ENCODE measurements at regions not wholly inside any gene's neighbourhood (a gene's known extent, or its start where the extent isn't known, plus 50 kb on each side); places are given as distances from the start of the nearest gene placed in this dataset.

DNA sequence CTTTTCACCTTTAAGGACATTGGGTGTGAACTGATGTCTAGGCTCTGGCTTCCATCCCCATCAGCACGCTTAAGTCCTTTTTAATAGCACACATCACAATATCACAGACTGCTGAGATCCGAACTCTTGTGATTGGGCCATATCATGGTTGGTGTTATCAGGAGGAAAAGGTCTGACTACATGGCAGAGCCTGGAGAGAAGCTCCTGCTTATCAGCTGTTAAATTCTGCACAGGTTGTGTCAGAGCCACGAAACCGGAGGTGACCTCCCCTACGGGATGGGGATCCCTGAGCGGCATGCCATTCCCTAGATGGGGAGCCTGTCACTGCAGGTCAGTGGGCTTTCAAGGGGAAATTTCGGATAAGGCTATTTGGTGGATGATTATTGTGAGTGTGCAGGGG lies 182.4 kb downstream of the INHBA start:
- Histone ChIP-seq H3K4me2 (no peak overlapping the region), H3K4me3 (ENCODE audit: low read depth in 2 of 2, low read length in 1 of 2) (no peak overlapping the region), H4K20me1 (ENCODE audit: insufficient read depth) (no peaks in the 10 kb centered on the region), H3F3A (replicated peaks; ENCODE audit: insufficient read depth) (no peaks in the 10 kb centered on the region), H3K9me2 (no peaks in the 10 kb centered on the region), H3K27me3 (ENCODE audit: insufficient read depth) (no peaks in the 10 kb centered on the region), H3K27ac (ENCODE audit: low read depth in 2 of 2, low read length in 1 of 2) (no peak overlapping the region), H2AFZ (ENCODE audit: low read depth) (no peak overlapping the region), H3K79me2 (ENCODE audit: insufficient read depth) (no peaks in the 10 kb centered on the region), H3K36me3 (replicated peaks in 1 of 2; ENCODE audit: control insufficient read depth in 1 of 2, insufficient read depth in 2 of 2, low read length in 1 of 2) (no peaks in the 10 kb centered on the region), H3K4me1 (ENCODE audit: control insufficient read depth in 1 of 2, insufficient read depth in 2 of 2, low read depth in 1 of 2, low read length in 1 of 2) (no peaks in the 10 kb centered on the region), H3K9me3 (peaks cover 11% of the 10 kb centered on the region; the same call in 1 of the 2 replicates), H3K9ac (no peak overlapping the region)
- WGBS (ENCODE audit: low lambda C conversion rate) = 43% methylated on average over 3 of the region's 7 CpGs
- no peak for DNase-seq
- TF ChIP-seq TCF12 (IDR thresholded peaks at IDR 0.05) = no peak
- TF ChIP-seq MEF2A (IDR thresholded peaks at IDR 0.05; ENCODE audit: borderline replicate concordance, low read depth) = no peak
- no peak for TF ChIP-seq TEAD4 (IDR thresholded peaks at IDR 0.05; ENCODE audit: borderline replicate concordance, insufficient read depth)
- TF ChIP-seq SIN3A (IDR thresholded peaks at IDR 0.05; ENCODE audit: borderline replicate concordance, low read depth, low read length) = no peak
- no peak for TF ChIP-seq YY1 (IDR thresholded peaks at IDR 0.05; ENCODE audit: low read depth)
- TF ChIP-seq FOXM1 (IDR thresholded peaks at IDR 0.05; ENCODE audit: low read depth) = no peak
- no peak for TF ChIP-seq NFIC (IDR thresholded peaks at IDR 0.05; ENCODE audit: borderline replicate concordance)
- TF ChIP-seq CTCF (IDR thresholded peaks at IDR 0.05) = no peak
- TF ChIP-seq TAF1 (IDR thresholded peaks at IDR 0.05; ENCODE audit: borderline replicate concordance, low read depth, low read length) = no peak
- no peak for TF ChIP-seq ELF1 (IDR thresholded peaks at IDR 0.05)
- TF ChIP-seq JUND (IDR thresholded peaks at IDR 0.05) = no peak
- no peak for TF ChIP-seq RFX5 (IDR thresholded peaks at IDR 0.05; ENCODE audit: low read length)
- TF ChIP-seq GABPA (IDR thresholded peaks at IDR 0.05; ENCODE audit: low read depth) = no peak
- no peak for TF ChIP-seq FOSL2 (IDR thresholded peaks at IDR 0.05; ENCODE audit: borderline replicate concordance, low read depth)
- POLR2A ChIA-PET = no interaction called here
- CTCF ChIA-PET = no interaction called here

DNA sequence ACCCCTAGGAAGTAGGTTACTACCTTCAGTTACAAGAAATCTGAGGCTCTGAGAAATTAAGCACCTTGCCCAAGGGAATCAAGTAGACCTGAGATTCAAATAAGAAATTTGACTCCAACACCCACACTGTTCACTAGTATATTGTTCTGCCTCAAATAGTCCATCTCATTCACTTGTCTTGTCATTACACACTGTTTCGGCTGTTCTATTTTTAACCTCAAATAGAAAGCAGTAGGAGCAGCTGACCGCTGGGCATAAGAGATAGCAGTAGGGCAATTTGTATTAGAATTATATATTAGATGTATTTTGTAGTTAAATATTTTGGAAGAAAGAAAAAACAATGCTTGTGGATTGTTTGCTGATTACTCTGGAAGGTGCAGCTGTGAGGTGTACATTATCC lies 185.1 kb downstream of the INHBA start:
- CTCF ChIA-PET = no interaction called here
- Histone ChIP-seq H3K27me3 (ENCODE audit: insufficient read depth) (no peaks in the 10 kb centered on the region), H3K36me3 (replicated peaks in 1 of 2; ENCODE audit: control insufficient read depth in 1 of 2, insufficient read depth in 2 of 2, low read length in 1 of 2) (no peaks in the 10 kb centered on the region), H2AFZ (ENCODE audit: low read depth) (no peak overlapping the region), H3K79me2 (ENCODE audit: insufficient read depth) (no peaks in the 10 kb centered on the region), H3K4me2 (no peak overlapping the region), H3K9me3 (peaks cover under 1% of the 10 kb centered on the region; the same call in 1 of the 2 replicates), H3K9ac (no peak overlapping the region), H3K9me2 (no peaks in the 10 kb centered on the region), H4K20me1 (ENCODE audit: insufficient read depth) (no peaks in the 10 kb centered on the region), H3F3A (replicated peaks; ENCODE audit: insufficient read depth) (no peaks in the 10 kb centered on the region), H3K27ac (ENCODE audit: low read depth in 2 of 2, low read length in 1 of 2) (no peak overlapping the region), H3K4me1 (ENCODE audit: control insufficient read depth in 1 of 2, insufficient read depth in 2 of 2, low read depth in 1 of 2, low read length in 1 of 2) (no peaks in the 10 kb centered on the region), H3K4me3 (ENCODE audit: low read depth in 2 of 2, low read length in 1 of 2) (no peak overlapping the region)
- 72% methylated on average over 2 of the region's 2 CpGs for WGBS (ENCODE audit: low lambda C conversion rate)
- POLR2A ChIA-PET = no interaction called here
- DNase-seq = no peak
- no peak for TF ChIP-seq TEAD4 (IDR thresholded peaks at IDR 0.05; ENCODE audit: borderline replicate concordance, insufficient read depth)
- TF ChIP-seq, protein P1, sequence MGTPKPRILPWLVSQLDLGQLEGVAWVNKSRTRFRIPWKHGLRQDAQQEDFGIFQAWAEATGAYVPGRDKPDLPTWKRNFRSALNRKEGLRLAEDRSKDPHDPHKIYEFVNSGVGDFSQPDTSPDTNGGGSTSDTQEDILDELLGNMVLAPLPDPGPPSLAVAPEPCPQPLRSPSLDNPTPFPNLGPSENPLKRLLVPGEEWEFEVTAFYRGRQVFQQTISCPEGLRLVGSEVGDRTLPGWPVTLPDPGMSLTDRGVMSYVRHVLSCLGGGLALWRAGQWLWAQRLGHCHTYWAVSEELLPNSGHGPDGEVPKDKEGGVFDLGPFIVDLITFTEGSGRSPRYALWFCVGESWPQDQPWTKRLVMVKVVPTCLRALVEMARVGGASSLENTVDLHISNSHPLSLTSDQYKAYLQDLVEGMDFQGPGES (IDR thresholded peaks at IDR 0.05; ENCODE audit: low read depth, low read length) = no peak
- no peak for TF ChIP-seq REST (IDR thresholded peaks at IDR 0.05; ENCODE audit: low read depth, low read length)
- TF ChIP-seq JUND (IDR thresholded peaks at IDR 0.05) = no peak
- no peak for TF ChIP-seq PBX3 (IDR thresholded peaks at IDR 0.05)
- TF ChIP-seq FOXM1 (IDR thresholded peaks at IDR 0.05; ENCODE audit: low read depth) = no peak
- TF ChIP-seq MXI1 (IDR thresholded peaks at IDR 0.05; ENCODE audit: low read depth, low read length) = no peak
- no peak for TF ChIP-seq EZH2phosphoT487 (IDR thresholded peaks at IDR 0.05; ENCODE audit: borderline replicate concordance, low read depth)
- no peak for TF ChIP-seq CHD2 (IDR thresholded peaks at IDR 0.05; ENCODE audit: low read length, partially characterized antibody)
- no peak for TF ChIP-seq ELF1 (IDR thresholded peaks at IDR 0.05)
- no peak for TF ChIP-seq MEF2A (IDR thresholded peaks at IDR 0.05; ENCODE audit: borderline replicate concordance, low read depth)
- TF ChIP-seq TCF12 (IDR thresholded peaks at IDR 0.05) = no peak
- no peak for TF ChIP-seq NFIC (IDR thresholded peaks at IDR 0.05; ENCODE audit: borderline replicate concordance)
- TF ChIP-seq, protein P2, sequence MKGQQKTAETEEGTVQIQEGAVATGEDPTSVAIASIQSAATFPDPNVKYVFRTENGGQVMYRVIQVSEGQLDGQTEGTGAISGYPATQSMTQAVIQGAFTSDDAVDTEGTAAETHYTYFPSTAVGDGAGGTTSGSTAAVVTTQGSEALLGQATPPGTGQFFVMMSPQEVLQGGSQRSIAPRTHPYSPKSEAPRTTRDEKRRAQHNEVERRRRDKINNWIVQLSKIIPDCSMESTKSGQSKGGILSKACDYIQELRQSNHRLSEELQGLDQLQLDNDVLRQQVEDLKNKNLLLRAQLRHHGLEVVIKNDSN (IDR thresholded peaks at IDR 0.05; ENCODE audit: borderline replicate concordance, low read depth) = no peak
- no peak for TF ChIP-seq RFX5 (IDR thresholded peaks at IDR 0.05; ENCODE audit: low read length)

Data from SK-N-SH (cell line).